Uterus (tissue), 2 donors: ENCODE measurements at regions not wholly inside any gene's neighbourhood (a gene's known extent, or its start where the extent isn't known, plus 50 kb on each side); places are given as distances from the start of the nearest gene placed in this dataset.

Experiments
- CTCF ChIP-seq, 4 experiments: fragments of 200-600 bp in 2 of 4; fragments of 450-650 bp in 2 of 4; sonication (generic) in 2 of 4; IDR thresholded peaks; one replicate each; pipeline ENCODE4 v1.5.1; 2016 to 2019; ENCODE audit warnings: antibody characterized with exemption in 4 of 4, mild to moderate bottlenecking in 2 of 4, moderate library complexity in 1 of 4
- POLR2A ChIP-seq, 2 donors: fragments of 450-650 bp; IDR thresholded peaks; one replicate each; pipeline ENCODE4 v1.6.1; 2016; ENCODE audit warnings: antibody characterized with exemption in 2 of 2, mild to moderate bottlenecking in 1 of 2, moderate library complexity in 1 of 2

GRCh38 chr2:17303054-17303453, 215.2 kb downstream of the RAD51AP2 start:
- TF ChIP-seq CTCF (IDR thresholded peaks at IDR 0.05) (no peak), POLR2A (IDR thresholded peaks at IDR 0.05) (no peak)
